CD4-positive, alpha-beta T cell (primary cell): ENCODE measurements at regions not wholly inside any gene's neighbourhood (a gene's known extent, or its start where the extent isn't known, plus 50 kb on each side); places are given as distances from the start of the nearest gene placed in this dataset.

Experiments used
- ATAC-seq: fragments of 200-7000 bp; cut with Tn5 transposase; one replicate; pipeline ENCODE4 v1.10.0; 2022; ENCODE audit warnings: mild to moderate bottlenecking; ENCODE audit not compliant: poor library complexity
- CTCF ChIA-PET: fragments of 350-600 bp; sonication (Branson Sonifier 250); formaldehyde crosslinking; loops from one replicate; lab custom pipeline; 2021; ENCODE audit warnings: antibody characterized with exemption, inconsistent platforms; lab: Charles Lee
- POLR2A ChIA-PET: fragments of 350-600 bp; sonication (Branson Sonifier 250); formaldehyde crosslinking; loops from one replicate; lab custom pipeline; 2021; ENCODE audit warnings: antibody characterized with exemption, inconsistent platforms; lab: Charles Lee
- DNase-seq, 14 experiments: peaks; one replicate each; pipeline ENCODE4 v3.0.0-alpha.2; 2013 to 2020; ENCODE audit warnings: mixed read lengths in 2 of 14
- H3K27ac ChIP-seq, 2 donors: one replicate each; pipeline versions ENCODE4 v1.5.1 to v1.7.0; 2013; ENCODE audit warnings: low read length in 2 of 2, low read depth in 1 of 2, mild to moderate bottlenecking in 1 of 2
- H3K27me3 ChIP-seq, 2 experiments: 1 replicate in 1 of 2; 2 replicates in 1 of 2; pipeline versions ENCODE4 v1.6.1 to v1.7.0; 2013; ENCODE audit warnings: low read length in 2 of 2, control low read depth in 1 of 2, mild to moderate bottlenecking in 1 of 2, moderate library complexity in 1 of 2; ENCODE audit not compliant: insufficient read depth in 2 of 2, control insufficient read depth in 1 of 2
- H3K36me3 ChIP-seq: one replicate; pipeline ENCODE4 v1.6.1; 2013; ENCODE audit warnings: low read length, control low read depth; ENCODE audit not compliant: insufficient read depth
- H3K4me1 ChIP-seq: one replicate; pipeline ENCODE4 v1.6.1; 2013; ENCODE audit warnings: low read length, control low read depth; ENCODE audit not compliant: insufficient read depth
- H3K4me3 ChIP-seq: one replicate; pipeline ENCODE4 v1.5.1; 2013; ENCODE audit warnings: mild to moderate bottlenecking, low read length, moderate library complexity
- H3K9me3 ChIP-seq, 2 experiments: 1 replicate in 1 of 2; 2 replicates in 1 of 2; pipeline versions ENCODE4 v1.6.1 to v1.7.0; 2013; ENCODE audit warnings: low read length in 2 of 2, mild to moderate bottlenecking in 2 of 2, control low read depth in 1 of 2, moderate library complexity in 1 of 2; ENCODE audit not compliant: control insufficient read depth in 1 of 2, insufficient read depth in 1 of 2
- H3K27ac Mint-ChIP-seq: one replicate; pipeline ENCODE4 v1.8.0; 2020; ENCODE audit warnings: mixed read lengths
- H3K27me3 Mint-ChIP-seq: one replicate; pipeline ENCODE4 v1.8.0; 2021; ENCODE audit warnings: mixed read lengths
- H3K36me3 Mint-ChIP-seq: one replicate; pipeline ENCODE4 v1.8.0; 2021; ENCODE audit warnings: low read depth, mixed read lengths
- H3K4me1 Mint-ChIP-seq: one replicate; pipeline ENCODE4 v1.8.0; 2021; ENCODE audit warnings: low read depth, mixed read lengths
- H3K4me3 Mint-ChIP-seq: one replicate; pipeline ENCODE4 v1.8.0; 2020; ENCODE audit warnings: mild to moderate bottlenecking, mixed read lengths
- H3K9me3 Mint-ChIP-seq: one replicate; pipeline ENCODE4 v1.8.0; 2020; ENCODE audit warnings: mixed read lengths
- intact Hi-C, 2 experiments: fragments of 100-400 bp; cut with DNase I in 1 of 2; cut with micrococcal nuclease in 1 of 2; formaldehyde crosslinking; loops; one replicate each; pipeline versions ENCODE4 v1.15.1 to v1.9.0; 2023 to 2025; cut with DNase I, micrococcal nuclease
- TF ChIP-seq, protein P1 (sequence below): fragments of 200-600 bp; IDR thresholded peaks from one replicate; pipeline ENCODE4 v1.8.0; 2022; ENCODE audit warnings: antibody characterized with exemption, mild to moderate bottlenecking

DNA sequence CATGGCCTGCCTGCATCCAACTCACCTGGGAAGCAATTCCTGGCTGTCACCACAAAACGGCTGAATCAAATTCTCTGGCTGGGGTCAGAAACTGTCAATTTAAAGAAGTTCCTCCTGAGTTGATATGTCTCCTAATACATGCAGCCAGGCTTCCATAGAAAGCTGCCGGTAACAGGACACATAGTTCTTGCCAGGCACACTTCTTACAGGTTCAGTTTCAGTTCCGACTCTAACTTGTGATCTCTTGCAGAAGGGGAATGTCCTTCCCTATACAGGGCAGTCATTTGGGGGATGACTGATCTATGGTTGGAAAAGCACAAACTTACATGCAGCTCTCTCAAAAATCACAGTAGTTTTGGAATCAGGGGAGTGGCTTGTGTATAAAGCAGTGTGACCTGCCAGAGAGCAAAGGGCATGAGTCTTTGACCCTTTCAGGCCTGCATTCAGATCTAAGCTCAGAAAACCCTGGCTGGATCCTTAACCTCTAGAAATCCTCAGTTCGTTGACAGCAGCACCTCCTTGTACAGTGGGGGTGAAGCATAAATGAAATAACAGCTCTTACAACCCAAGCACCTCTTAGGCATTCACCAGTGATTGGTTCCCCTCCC, 195.6 kb downstream of the SCP2D1 start:
- no peaks in the 10 kb centered on the region for H3K36me3 Mint-ChIP-seq
- H3K27me3 ChIP-seq: peaks cover 0 to 3% of the 10 kb centered on the region in 2 experiments
- DNase-seq: peak in 2 of 14 experiments; percentile 5 to 20
- no peak overlapping the region for H3K27ac ChIP-seq
- no peak overlapping the region for H3K27ac Mint-ChIP-seq
- H3K9me3 Mint-ChIP-seq: no peaks in the 10 kb centered on the region
- no peaks in the 10 kb centered on the region for H3K36me3 ChIP-seq
- no peak overlapping the region for H3K4me3 Mint-ChIP-seq
- H3K27me3 Mint-ChIP-seq: peaks cover 7% of the 10 kb centered on the region
- intact Hi-C loops: no loop called here
- TF ChIP-seq, protein P1, sequence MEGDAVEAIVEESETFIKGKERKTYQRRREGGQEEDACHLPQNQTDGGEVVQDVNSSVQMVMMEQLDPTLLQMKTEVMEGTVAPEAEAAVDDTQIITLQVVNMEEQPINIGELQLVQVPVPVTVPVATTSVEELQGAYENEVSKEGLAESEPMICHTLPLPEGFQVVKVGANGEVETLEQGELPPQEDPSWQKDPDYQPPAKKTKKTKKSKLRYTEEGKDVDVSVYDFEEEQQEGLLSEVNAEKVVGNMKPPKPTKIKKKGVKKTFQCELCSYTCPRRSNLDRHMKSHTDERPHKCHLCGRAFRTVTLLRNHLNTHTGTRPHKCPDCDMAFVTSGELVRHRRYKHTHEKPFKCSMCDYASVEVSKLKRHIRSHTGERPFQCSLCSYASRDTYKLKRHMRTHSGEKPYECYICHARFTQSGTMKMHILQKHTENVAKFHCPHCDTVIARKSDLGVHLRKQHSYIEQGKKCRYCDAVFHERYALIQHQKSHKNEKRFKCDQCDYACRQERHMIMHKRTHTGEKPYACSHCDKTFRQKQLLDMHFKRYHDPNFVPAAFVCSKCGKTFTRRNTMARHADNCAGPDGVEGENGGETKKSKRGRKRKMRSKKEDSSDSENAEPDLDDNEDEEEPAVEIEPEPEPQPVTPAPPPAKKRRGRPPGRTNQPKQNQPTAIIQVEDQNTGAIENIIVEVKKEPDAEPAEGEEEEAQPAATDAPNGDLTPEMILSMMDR: no peak
- no peak overlapping the region for H3K4me3 ChIP-seq
- POLR2A ChIA-PET: no interaction called here
- no peaks in the 10 kb centered on the region for H3K9me3 ChIP-seq
- CTCF ChIA-PET: no interaction called here
- no peaks in the 10 kb centered on the region for H3K4me1 ChIP-seq
- ATAC-seq: no peak
- H3K4me1 Mint-ChIP-seq: no peaks in the 10 kb centered on the region

- TF ChIP-seq, protein P1: no peak
- Mint-ChIP-seq H3K4me1 (no peaks in the 10 kb centered on the region), H3K27me3 (peaks cover 4% of the 10 kb centered on the region), H3K9me3 (no peaks in the 10 kb centered on the region), H3K36me3 (no peaks in the 10 kb centered on the region), H3K27ac (no peak overlapping the region), H3K4me3 (no peak overlapping the region)
- Histone ChIP-seq H3K27me3 (peaks cover 0 to 3% of the 10 kb centered on the region in 2 experiments), H3K4me3 (no peak overlapping the region), H3K36me3 (no peaks in the 10 kb centered on the region), H3K4me1 (no peaks in the 10 kb centered on the region), H3K27ac (no peak overlapping the region), H3K9me3 (peaks cover 0 to 13% of the 10 kb centered on the region in 2 experiments)
- ChIA-PET POLR2A (no interaction called here), CTCF (no interaction called here)
- no peak for DNase-seq
- no peak for ATAC-seq
- intact Hi-C loops: no loop called here
Observed at GRCh38 chr20:19012676-19013075, 199.1 kb downstream of the SCP2D1 start.

GRCh38 chr20:19013907-19014306, 198.5 kb upstream of the SLC24A3 start:
- Histone ChIP-seq H3K4me1 (no peaks in the 10 kb centered on the region), H3K4me3 (no peak overlapping the region), H3K27ac (no peak overlapping the region), H3K27me3 (no peaks in the 10 kb centered on the region), H3K9me3 (peaks cover 0 to 13% of the 10 kb centered on the region in 2 experiments), H3K36me3 (no peaks in the 10 kb centered on the region)
- CTCF ChIA-PET: no interaction called here
- DNase-seq: no peak
- Mint-ChIP-seq H3K4me1 (no peaks in the 10 kb centered on the region), H3K27ac (no peak overlapping the region), H3K27me3 (no peaks in the 10 kb centered on the region), H3K4me3 (no peak overlapping the region), H3K9me3 (no peaks in the 10 kb centered on the region), H3K36me3 (no peaks in the 10 kb centered on the region)
- TF ChIP-seq, protein P1: no peak
- intact Hi-C loops: no loop called here
- ATAC-seq: no peak
- POLR2A ChIA-PET: no interaction called here
